Esophagus (tissue), 2 donors: ENCODE measurements at regions not wholly inside any gene's neighbourhood (a gene's known extent, or its start where the extent isn't known, plus 50 kb on each side); places are given as distances from the start of the nearest gene placed in this dataset.

Experiments used
- H3K27ac ChIP-seq, 2 donors: one replicate each; pipeline ENCODE4 v1.5.1; 2013; ENCODE audit warnings: low read depth in 2 of 2, mild to moderate bottlenecking in 2 of 2, inconsistent platforms in 1 of 2, low read length in 1 of 2, moderate library complexity in 1 of 2
- H3K27me3 ChIP-seq, 2 donors: one replicate each; pipeline ENCODE4 v1.6.1; 2013; ENCODE audit warnings: low read length in 2 of 2, control low read depth in 1 of 2, mild to moderate bottlenecking in 1 of 2; ENCODE audit not compliant: insufficient read depth in 2 of 2, control insufficient read depth in 1 of 2
- H3K36me3 ChIP-seq, 2 donors: one replicate each; pipeline ENCODE4 v1.6.1; 2013; ENCODE audit warnings: low read length in 1 of 2; ENCODE audit not compliant: control insufficient read depth in 2 of 2, insufficient read depth in 2 of 2
- H3K4me1 ChIP-seq, 2 donors: one replicate each; pipeline ENCODE4 v1.6.1; 2013; ENCODE audit warnings: low read length in 1 of 2; ENCODE audit not compliant: control insufficient read depth in 2 of 2, insufficient read depth in 2 of 2
- H3K4me3 ChIP-seq, 2 donors: one replicate each; pipeline ENCODE4 v1.5.1; 2013; ENCODE audit warnings: low read length in 2 of 2, mild to moderate bottlenecking in 2 of 2, low read depth in 1 of 2, moderate library complexity in 1 of 2
- H3K9me3 ChIP-seq, 2 donors: one replicate each; pipeline ENCODE4 v1.6.1; 2013; ENCODE audit warnings: mild to moderate bottlenecking in 2 of 2, low read depth in 1 of 2, low read length in 1 of 2, moderate library complexity in 1 of 2; ENCODE audit not compliant: control insufficient read depth in 2 of 2, insufficient read depth in 1 of 2
- WGBS, 2 donors: extraction: QIAGEN DNeasy Blood & Tissue Kit; methylation state at CpG; one replicate each; pipeline ENCODE4 v1.1.7; 2013; 5-methylcytosine and 5-hydroxymethylcytosine counted together
- donor health status: healthy with polysubstance abuse.
- donor health status: Bipolar disorder and iron deficiency.

DNA sequence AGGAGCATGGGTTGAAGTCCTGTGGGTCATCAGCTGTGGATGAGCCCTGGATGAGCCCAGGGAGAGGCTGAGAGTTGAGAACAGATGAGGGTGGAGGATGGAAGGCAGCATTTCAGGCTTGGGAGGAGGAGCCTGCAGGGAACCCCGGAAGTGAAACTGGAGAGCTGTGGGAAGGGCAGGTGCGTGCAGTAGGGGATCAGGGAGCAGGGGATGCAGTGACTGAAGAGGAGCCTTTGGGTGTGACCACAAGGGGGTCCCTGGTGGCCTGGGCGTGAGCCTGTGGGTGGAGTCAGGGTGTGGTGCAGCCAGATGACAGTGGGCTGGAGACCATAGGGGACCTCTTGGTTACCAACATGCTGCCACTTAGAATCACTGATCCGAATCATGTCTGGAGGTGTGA is 115.5 kb downstream of the PAPOLA start:
- Histone ChIP-seq H3K36me3 (no peaks in the 10 kb centered on the region), H3K9me3 (no peaks in the 10 kb centered on the region), H3K27ac (no peak overlapping the region), H3K27me3 (no peaks in the 10 kb centered on the region), H3K4me1 (no peaks in the 10 kb centered on the region), H3K4me3 (no peak overlapping the region)
- 69 to 71% methylated on average over 4 of the region's 4 CpGs for WGBS, 2 donors

DNA sequence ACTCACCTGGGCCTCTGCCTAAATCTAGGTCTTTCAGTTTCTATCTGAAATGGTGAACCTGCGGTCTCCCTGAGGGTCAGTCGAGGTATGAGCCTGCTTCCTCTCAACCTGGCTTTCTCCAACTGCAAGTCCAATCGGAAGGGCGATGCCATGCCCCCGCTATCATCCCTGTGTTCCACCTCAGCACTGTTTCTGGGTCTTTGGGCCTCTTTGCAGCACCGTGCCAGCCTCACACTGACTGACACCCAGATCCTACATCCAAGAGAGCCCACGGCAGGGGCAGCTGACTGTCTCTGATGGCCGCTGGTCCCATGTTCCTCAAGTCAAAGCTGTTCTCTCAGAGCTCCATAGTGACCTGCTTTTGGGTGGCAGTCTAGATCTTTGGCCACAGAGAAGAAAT is 120.7 kb downstream of the PAPOLA start:
- H3K4me1 ChIP-seq, result no peaks in the 10 kb centered on the region
- no peaks in the 10 kb centered on the region for H3K9me3 ChIP-seq
- no peaks in the 10 kb centered on the region for H3K27me3 ChIP-seq
- H3K27ac ChIP-seq, result no peak overlapping the region
- 89 to 92% methylated on average over 8 of the region's 8 CpGs for WGBS, 2 donors
- no peaks in the 10 kb centered on the region for H3K36me3 ChIP-seq
- no peak overlapping the region for H3K4me3 ChIP-seq

DNA sequence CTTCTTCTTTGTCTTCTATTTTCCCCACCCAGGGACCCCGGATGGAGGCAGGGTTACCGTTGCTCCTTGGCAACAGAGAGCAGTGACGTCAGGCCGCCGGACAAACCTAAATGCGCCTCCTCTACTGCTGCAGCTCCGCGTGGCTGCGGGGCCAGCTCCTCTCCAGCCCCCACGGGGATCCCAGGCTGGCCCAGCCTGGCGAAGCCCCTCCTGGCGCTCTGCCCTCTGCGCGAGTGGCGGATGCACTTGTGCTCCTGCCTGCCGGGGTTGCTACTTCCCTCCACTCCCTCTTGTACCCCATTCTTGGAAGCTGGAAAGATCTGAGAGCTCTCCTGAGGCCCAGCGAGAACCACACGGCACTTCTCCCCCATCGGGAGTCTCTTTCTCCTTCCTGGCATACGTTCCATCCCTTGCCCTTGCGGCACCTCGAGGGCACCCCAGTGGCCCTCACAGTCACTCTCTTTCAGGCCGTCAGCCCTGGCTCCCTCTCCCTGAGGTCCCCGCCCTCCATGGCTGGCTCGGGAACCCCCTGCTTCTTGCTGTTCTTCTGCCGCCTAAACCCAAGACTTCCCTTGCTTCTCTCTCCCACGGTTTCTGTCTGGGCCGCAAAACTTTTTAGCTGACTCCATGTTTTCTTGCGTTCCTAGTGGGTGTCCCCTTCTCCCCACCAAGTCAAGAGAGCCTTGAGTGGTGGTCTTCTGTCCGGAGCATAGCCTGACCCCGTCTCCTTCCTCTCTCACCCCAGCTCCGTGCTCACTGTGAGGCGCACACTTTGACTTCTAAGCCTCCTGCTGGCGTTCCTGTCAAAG is 121.7 kb downstream of the PAPOLA start:
- WGBS, 2 donors, result 83 to 85% methylated on average over 34 of the region's 34 CpGs
- no peaks in the 10 kb centered on the region for H3K27me3 ChIP-seq
- H3K4me3 ChIP-seq, result no peak overlapping the region
- H3K4me1 ChIP-seq, result no peaks in the 10 kb centered on the region
- no peaks in the 10 kb centered on the region for H3K36me3 ChIP-seq
- no peak overlapping the region for H3K27ac ChIP-seq
- H3K9me3 ChIP-seq, result no peaks in the 10 kb centered on the region

DNA sequence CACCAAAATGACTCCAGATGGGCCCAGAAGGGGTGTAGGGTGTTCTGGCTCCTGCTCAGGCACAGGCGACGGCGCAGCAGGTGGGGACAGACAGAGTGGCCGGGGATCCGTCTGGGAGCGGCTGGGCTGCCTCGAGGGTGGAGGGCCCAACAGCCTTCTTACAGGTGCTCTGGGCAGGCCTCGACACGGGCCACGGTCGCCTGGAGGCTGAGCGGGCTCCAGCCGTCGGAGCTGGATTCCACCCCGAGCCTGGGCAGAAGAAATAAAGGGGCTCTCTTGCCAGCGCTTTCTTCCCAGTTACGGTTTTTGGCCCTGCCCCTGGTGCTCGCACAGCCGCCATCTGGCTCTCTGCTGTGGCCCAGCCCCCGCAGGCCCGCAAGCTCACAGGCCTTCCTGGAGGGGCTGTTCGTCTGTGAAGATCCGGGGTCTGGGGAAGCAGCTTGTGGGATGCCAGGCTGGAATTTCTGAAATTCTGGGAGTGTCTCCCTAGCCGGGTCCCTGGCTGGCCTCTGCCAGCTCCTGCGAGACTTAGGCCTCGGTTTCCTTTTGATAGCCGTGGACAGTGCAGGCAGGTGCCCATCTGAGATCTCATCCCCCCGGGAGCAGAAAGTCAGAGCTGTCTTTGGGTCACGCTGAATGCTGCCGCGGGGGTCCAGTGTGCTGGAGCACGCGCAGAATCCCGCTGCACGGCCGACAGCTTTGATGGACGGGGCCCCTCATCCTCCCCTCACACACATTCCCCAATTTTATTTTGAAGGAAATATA is 122.7 kb downstream of the PAPOLA start:
- no peaks in the 10 kb centered on the region for H3K27me3 ChIP-seq
- no peak overlapping the region for H3K4me3 ChIP-seq
- 53 to 67% methylated on average over 37 of the region's 37 CpGs for WGBS, 2 donors
- H3K4me1 ChIP-seq, result no peaks in the 10 kb centered on the region
- no peaks in the 10 kb centered on the region for H3K9me3 ChIP-seq
- H3K36me3 ChIP-seq, result no peaks in the 10 kb centered on the region
- no peak overlapping the region for H3K27ac ChIP-seq

DNA sequence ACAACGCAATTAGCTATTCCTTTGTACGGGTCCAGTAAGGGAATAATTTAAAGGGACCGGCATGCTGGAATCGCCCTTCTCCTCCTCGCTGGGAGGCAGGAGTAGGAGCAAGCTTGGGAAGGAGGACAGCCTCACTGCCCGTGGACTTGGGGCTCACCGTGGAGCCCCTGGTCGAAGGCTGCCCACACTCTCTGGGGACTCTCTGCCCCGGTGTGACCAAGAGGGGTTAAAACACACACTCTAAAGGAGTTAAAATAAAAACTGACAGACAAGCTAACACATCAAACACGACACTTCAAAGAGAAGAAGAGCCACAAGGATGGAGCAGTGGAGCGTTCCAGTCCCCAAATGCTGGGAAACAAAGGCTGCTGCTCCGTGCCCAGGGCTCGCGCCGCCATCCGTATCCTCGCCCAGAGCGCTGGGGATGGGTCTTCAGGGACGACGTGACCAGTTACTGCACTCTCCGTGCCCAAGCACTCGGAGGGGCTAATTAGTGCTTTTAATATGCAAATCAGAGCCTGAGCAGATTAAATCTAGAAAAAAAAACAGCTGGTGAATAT is 123.3 kb downstream of the PAPOLA start:
- Histone ChIP-seq H3K4me1 (no peaks in the 10 kb centered on the region), H3K36me3 (no peaks in the 10 kb centered on the region), H3K27me3 (no peaks in the 10 kb centered on the region), H3K9me3 (peaks cover 0 to 3% of the 10 kb centered on the region in 2 donors), H3K27ac (no peak overlapping the region), H3K4me3 (no peak overlapping the region)
- WGBS, 2 donors, result 74 to 75% methylated on average over 22 of the region's 22 CpGs

DNA sequence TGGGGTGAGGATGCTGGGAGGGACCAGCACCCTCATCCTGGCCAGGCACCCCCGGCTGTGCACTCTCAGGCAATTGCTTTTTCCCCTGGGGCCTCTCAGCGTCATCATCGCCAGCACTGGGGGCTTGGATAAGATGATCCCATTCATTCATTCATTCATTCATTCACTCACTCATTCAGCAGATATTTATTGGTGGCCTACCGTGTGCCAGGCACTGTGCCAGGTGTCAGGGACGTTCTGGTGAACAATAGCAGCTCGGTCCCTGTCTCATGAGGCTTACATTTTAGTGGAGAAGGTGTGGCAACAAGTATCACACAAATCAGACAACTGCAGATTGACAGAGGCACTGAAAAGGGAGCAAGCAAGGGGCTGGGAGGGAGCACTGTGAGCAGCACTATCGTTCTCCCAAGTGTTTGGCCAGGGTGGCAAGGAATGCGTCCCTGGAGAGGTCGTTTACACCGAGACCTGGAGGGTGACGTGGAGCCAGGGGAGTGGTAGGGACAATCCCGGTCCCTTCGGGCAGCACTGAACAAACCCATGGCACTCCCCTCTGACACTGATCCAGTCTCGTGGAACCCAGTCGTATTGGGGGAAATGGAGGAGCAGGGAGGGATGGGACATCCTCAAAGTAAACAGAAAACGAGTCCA is 124.1 kb downstream of the PAPOLA start:
- no peak overlapping the region for H3K4me3 ChIP-seq
- no peaks in the 10 kb centered on the region for H3K27me3 ChIP-seq
- H3K9me3 ChIP-seq, result peaks cover 0 to 3% of the 10 kb centered on the region in 2 donors
- H3K36me3 ChIP-seq, result no peaks in the 10 kb centered on the region
- no peak overlapping the region for H3K27ac ChIP-seq
- H3K4me1 ChIP-seq, result no peaks in the 10 kb centered on the region
- WGBS, 2 donors, result 61 to 66% methylated on average over 16 of the region's 16 CpGs

DNA sequence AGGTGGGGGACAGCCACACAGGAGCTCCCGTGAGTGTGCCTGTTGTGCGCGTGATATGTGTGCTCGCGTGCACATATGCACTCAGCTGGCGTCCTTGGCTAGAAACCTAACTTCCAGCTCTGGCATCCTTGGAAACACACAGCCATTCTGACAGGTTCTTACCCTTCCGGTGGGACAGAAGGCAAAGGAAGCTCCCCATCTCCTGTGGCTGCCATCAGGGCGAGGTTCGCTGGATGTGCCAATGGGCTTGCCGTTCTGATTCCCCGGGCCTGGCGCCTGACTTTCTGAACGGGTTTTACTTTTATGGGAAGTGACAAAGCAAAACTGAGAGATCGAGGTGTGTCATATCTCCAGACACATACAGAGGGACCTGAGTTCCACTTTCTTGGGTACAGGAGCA is 124.7 kb downstream of the PAPOLA start:
- H3K4me3 ChIP-seq, result no peak overlapping the region
- no peaks in the 10 kb centered on the region for H3K36me3 ChIP-seq
- H3K27ac ChIP-seq, result no peak overlapping the region
- 63 to 69% methylated on average over 14 of the region's 14 CpGs for WGBS, 2 donors
- H3K9me3 ChIP-seq, result peaks cover 0 to 3% of the 10 kb centered on the region in 2 donors
- no peaks in the 10 kb centered on the region for H3K27me3 ChIP-seq
- no peaks in the 10 kb centered on the region for H3K4me1 ChIP-seq

DNA sequence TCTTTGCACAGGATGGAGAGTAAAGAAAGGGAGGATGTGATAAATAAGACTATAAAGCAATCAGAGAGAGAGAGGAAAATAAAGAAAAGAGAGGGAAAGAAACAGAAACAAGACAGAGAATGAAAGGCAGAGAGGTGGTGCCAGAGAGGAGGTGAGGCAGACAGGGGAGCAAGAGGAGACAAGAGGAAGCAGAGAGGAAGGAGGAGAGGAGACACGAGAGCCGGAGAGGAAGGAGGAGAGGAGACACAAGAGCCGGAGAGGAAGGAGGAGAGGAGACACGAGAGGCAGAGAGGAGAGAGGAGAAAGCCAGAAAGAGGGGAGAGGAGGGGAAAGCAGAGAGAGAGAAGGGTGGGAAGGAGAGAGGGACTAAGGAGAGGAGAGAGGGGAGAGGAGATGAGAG is 125.2 kb downstream of the PAPOLA start:
- WGBS, 2 donors, result 56 to 57% methylated on average over 4 of the region's 4 CpGs
- no peak overlapping the region for H3K27ac ChIP-seq
- H3K4me3 ChIP-seq, result no peak overlapping the region
- H3K36me3 ChIP-seq, result no peaks in the 10 kb centered on the region
- peaks cover 0 to 3% of the 10 kb centered on the region in 2 donors for H3K9me3 ChIP-seq
- no peaks in the 10 kb centered on the region for H3K27me3 ChIP-seq
- H3K4me1 ChIP-seq, result no peaks in the 10 kb centered on the region
